Upper lobe of left lung (tissue), 6 donors: ENCODE measurements at regions not wholly inside any gene's neighbourhood (a gene's known extent, or its start where the extent isn't known, plus 50 kb on each side); places are given as distances from the start of the nearest gene placed in this dataset.

ENCODE experiments used
- ATAC-seq, 2 donors: fragments of 200-7000 bp; cut with Tn5 transposase; one replicate each; pipeline ENCODE4 v1.9.1; 2022; ENCODE audit warnings: mild to moderate bottlenecking in 2 of 2, moderate library complexity in 2 of 2; ENCODE audit not compliant: low FRiP score in 2 of 2
- DNase-seq, 2 donors: peaks; one replicate each; pipeline ENCODE4 v3.0.0-alpha.2; 2019 to 2020
- H3K27ac ChIP-seq, 4 donors: fragments of 200-600 bp; sonication (generic); one replicate each; pipeline ENCODE4 v1.5.1; 2016 to 2019
- H3K27me3 ChIP-seq, 4 donors: fragments of 200-600 bp; sonication (generic); one replicate each; pipeline ENCODE4 v1.5.1; 2017 to 2019
- H3K36me3 ChIP-seq, 4 donors: fragments of 200-600 bp; sonication (generic); one replicate each; pipeline ENCODE4 v1.5.1; 2016 to 2019
- H3K4me1 ChIP-seq, 4 donors: fragments of 200-600 bp; sonication (generic); one replicate each; pipeline ENCODE4 v1.5.1; 2018 to 2019
- H3K4me3 ChIP-seq, 4 donors: fragments of 200-600 bp; sonication (generic); one replicate each; pipeline ENCODE4 v1.5.1; 2017 to 2019; ENCODE audit warnings: mild to moderate bottlenecking in 2 of 4, moderate library complexity in 1 of 4
- H3K9me3 ChIP-seq, 4 donors: fragments of 200-600 bp; sonication (generic); one replicate each; pipeline ENCODE4 v1.5.1; 2018 to 2019
- CTCF ChIP-seq, 6 experiments: fragments of 450-650 bp in 4 of 6; fragments of 200-600 bp in 2 of 6; sonication (generic) in 2 of 6; IDR thresholded peaks; one replicate each; pipeline ENCODE4 v1.5.1; 2016 to 2019; ENCODE audit warnings: antibody characterized with exemption in 6 of 6
- EP300 ChIP-seq, 4 donors: sonication (generic); formaldehyde crosslinking; IDR thresholded peaks; one replicate each; pipeline ENCODE4 v1.5.1; 2017; ENCODE audit warnings: antibody characterized with exemption in 4 of 4, control low read depth in 2 of 4
- POLR2A ChIP-seq, 4 donors: fragments of 450-650 bp; IDR thresholded peaks; one replicate each; pipeline ENCODE4 v1.5.1; 2016 to 2017; ENCODE audit warnings: antibody characterized with exemption in 4 of 4, mild to moderate bottlenecking in 2 of 4
- POLR2AphosphoS5 ChIP-seq, 2 donors: sonication (generic); formaldehyde crosslinking; IDR thresholded peaks; one replicate each; pipeline ENCODE4 v1.5.1; 2017; ENCODE audit warnings: antibody characterized with exemption in 2 of 2
- WGBS, 2 donors: methylation state at CpG; one replicate each; pipeline ENCODE4 v1.1.5; 2017 to 2018; 5-methylcytosine and 5-hydroxymethylcytosine counted together
- donor health status: DM: no; HTN: no; CAD: no; lungs with moderate emphysema.
- donor health status: DM: no; HTN: yes; CAD: no; lungs with severe emphysema.

GRCh38 chr5:60399507-60399906 is 300.5 kb downstream of the DEPDC1B start:
- no peaks in the 10 kb centered on the region for H3K9me3 ChIP-seq
- no peak for ATAC-seq
- peak in 1 of 2 donors; percentile 49 for DNase-seq
- TF ChIP-seq POLR2AphosphoS5 (IDR thresholded peaks at IDR 0.05) (no peak), CTCF (IDR thresholded peaks at IDR 0.05) (no peak), EP300 (IDR thresholded peaks at IDR 0.05) (no peak), POLR2A (IDR thresholded peaks at IDR 0.05) (no peak)
- no peak overlapping the region for H3K27ac ChIP-seq
- H3K4me3 ChIP-seq = no peak overlapping the region
- H3K36me3 ChIP-seq = no peaks in the 10 kb centered on the region
- H3K4me1 ChIP-seq = no peaks in the 10 kb centered on the region
- WGBS, 2 donors = 84 to 93% methylated on average over 4 of the region's 4 CpGs
- no peaks in the 10 kb centered on the region for H3K27me3 ChIP-seq

- Histone ChIP-seq H3K4me3 (no peak overlapping the region), H3K27ac (no peak overlapping the region), H3K27me3 (no peaks in the 10 kb centered on the region), H3K9me3 (no peaks in the 10 kb centered on the region), H3K4me1 (no peaks in the 10 kb centered on the region), H3K36me3 (no peaks in the 10 kb centered on the region)
- no peak for TF ChIP-seq EP300 (IDR thresholded peaks at IDR 0.05)
- no peak for TF ChIP-seq CTCF (IDR thresholded peaks at IDR 0.05)
- TF ChIP-seq POLR2A (IDR thresholded peaks at IDR 0.05) = no peak
- TF ChIP-seq POLR2AphosphoS5 (IDR thresholded peaks at IDR 0.05) = no peak
- 83 to 96% methylated on average over 5 of the region's 5 CpGs for WGBS, 2 donors
- ATAC-seq (no peak), DNase-seq (no peak)
These were observed 304.1 kb downstream of the DEPDC1B start for GRCh38 chr5:60395712-60396329.

- ATAC-seq (no peak), DNase-seq (no peak)
- Histone ChIP-seq H3K27ac (no peak overlapping the region), H3K4me3 (no peak overlapping the region), H3K9me3 (no peaks in the 10 kb centered on the region), H3K27me3 (no peaks in the 10 kb centered on the region), H3K36me3 (no peaks in the 10 kb centered on the region), H3K4me1 (no peaks in the 10 kb centered on the region)
- 64 to 72% methylated on average over 2 of the region's 2 CpGs for WGBS, 2 donors
- TF ChIP-seq POLR2AphosphoS5 (IDR thresholded peaks at IDR 0.05) (no peak), EP300 (IDR thresholded peaks at IDR 0.05) (no peak), CTCF (IDR thresholded peaks at IDR 0.05) (no peak), POLR2A (IDR thresholded peaks at IDR 0.05) (no peak)
These were observed 312.9 kb downstream of the DEPDC1B start for GRCh38 chr5:60387051-60387440.

GRCh38 chr5:60386436-60387050 is 313.4 kb downstream of the DEPDC1B start:
- H3K9me3 ChIP-seq = no peaks in the 10 kb centered on the region
- no peak for TF ChIP-seq POLR2AphosphoS5 (IDR thresholded peaks at IDR 0.05)
- ATAC-seq (no peak), DNase-seq (no peak)
- no peaks in the 10 kb centered on the region for H3K27me3 ChIP-seq
- no peaks in the 10 kb centered on the region for H3K4me1 ChIP-seq
- no peak overlapping the region for H3K27ac ChIP-seq
- no peak overlapping the region for H3K4me3 ChIP-seq
- WGBS, 2 donors = 60 to 64% methylated on average over 5 of the region's 5 CpGs
- no peaks in the 10 kb centered on the region for H3K36me3 ChIP-seq

GRCh38 chr5:60382716-60383115 is 317.2 kb downstream of the DEPDC1B start:
- Histone ChIP-seq H3K4me3 (no peak overlapping the region), H3K9me3 (no peaks in the 10 kb centered on the region), H3K27ac (no peak overlapping the region), H3K36me3 (no peaks in the 10 kb centered on the region), H3K4me1 (no peaks in the 10 kb centered on the region), H3K27me3 (no peaks in the 10 kb centered on the region)
- 46 to 54% methylated on average over 3 of the region's 3 CpGs for WGBS, 2 donors
- TF ChIP-seq POLR2A (IDR thresholded peaks at IDR 0.05) (no peak), POLR2AphosphoS5 (IDR thresholded peaks at IDR 0.05) (no peak), EP300 (IDR thresholded peaks at IDR 0.05) (no peak), CTCF (IDR thresholded peaks at IDR 0.05) (no peak)
- no peak for ATAC-seq
- DNase-seq = no peak
